B cell (primary cell): ENCODE measurements at regions not wholly inside any gene's neighbourhood (a gene's known extent, or its start where the extent isn't known, plus 50 kb on each side); places are given as distances from the start of the nearest gene placed in this dataset.

ENCODE experiments used
- ATAC-seq: fragments of 200-7000 bp; cut with Tn5 transposase; one replicate; pipeline ENCODE4 v1.10.0; 2021; ENCODE audit warnings: low read depth, mild to moderate bottlenecking, moderate number of reproducible peaks, moderate library complexity
- CTCF ChIA-PET: fragments of 350-600 bp; sonication (Branson Sonifier 250); formaldehyde crosslinking; loops from one replicate; lab custom pipeline; 2021; ENCODE audit warnings: antibody characterized with exemption, inconsistent platforms; lab: Charles Lee
- POLR2A ChIA-PET: fragments of 350-600 bp; sonication (Branson Sonifier 250); formaldehyde crosslinking; loops from one replicate; lab custom pipeline; 2021; ENCODE audit warnings: antibody characterized with exemption; lab: Charles Lee
- DNase-seq: peaks from one replicate; pipeline ENCODE4 v3.0.0; 2013
- H2AFZ ChIP-seq: 2 replicates; pipeline ENCODE4 v1.6.1; 2012; ENCODE audit warnings: mild to moderate bottlenecking, low read depth, low read length; ENCODE audit not compliant: insufficient read depth, poor library complexity, severe bottlenecking
- H3K27ac ChIP-seq, 2 donors: 1 replicate in 1 of 2; 2 replicates in 1 of 2; pipeline ENCODE4 v1.5.1; 2012 to 2013; ENCODE audit warnings: low read length in 2 of 2, mild to moderate bottlenecking in 2 of 2, moderate library complexity in 1 of 2
- H3K27me3 ChIP-seq, 4 experiments: fragments of 200-600 bp in 1 of 4; sonication (generic) in 1 of 4; replicated peaks in 1 of 4; 1 replicate in 2 of 4; 2 replicates in 2 of 4; pipeline versions ENCODE4 v1.6.1 to v1.7.0; 2013 to 2016; ENCODE audit warnings: low read length in 3 of 4, mild to moderate bottlenecking in 2 of 4, mixed read lengths in 1 of 4, moderate library complexity in 1 of 4; ENCODE audit not compliant: insufficient read depth in 4 of 4, control insufficient read depth in 3 of 4; ENCODE audit errors: control extremely low read depth in 1 of 4
- H3K36me3 ChIP-seq, 2 experiments: replicated peaks in 1 of 2; 1 replicate in 1 of 2; 2 replicates in 1 of 2; pipeline versions ENCODE4 v1.6.1 to v1.7.1; 2013; ENCODE audit warnings: low read length in 1 of 2; ENCODE audit not compliant: insufficient read depth in 2 of 2, control insufficient read depth in 1 of 2; ENCODE audit errors: control extremely low read depth in 1 of 2, extremely low read depth in 1 of 2
- H3K4me1 ChIP-seq, 2 donors: fragments of 200-600 bp in 1 of 2; sonication (generic) in 1 of 2; 1 replicate in 1 of 2; 2 replicates in 1 of 2; pipeline versions ENCODE4 v1.5.1 to v1.6.1; 2013 to 2017; ENCODE audit warnings: low read length in 2 of 2; ENCODE audit not compliant: control insufficient read depth in 2 of 2, insufficient read depth in 2 of 2
- H3K4me2 ChIP-seq: replicated peaks from 2 replicates; pipeline ENCODE3; 2012; ENCODE audit warnings: mild to moderate bottlenecking, low read depth, low read length; ENCODE audit not compliant: poor library complexity, severe bottlenecking
- H3K4me3 ChIP-seq, 5 experiments: fragments of 200-600 bp in 1 of 5; sonication (generic) in 1 of 5; 1 replicate in 3 of 5; 2 replicates in 2 of 5; pipeline versions ENCODE4 v1.5.1 to v1.7.0; 2011 to 2016; ENCODE audit warnings: low read length in 4 of 5, mild to moderate bottlenecking in 4 of 5, low read depth in 2 of 5, control low read depth in 1 of 5, moderate library complexity in 1 of 5; ENCODE audit not compliant: insufficient read depth in 1 of 5; ENCODE audit errors: control extremely low read depth in 1 of 5, extremely low read depth in 1 of 5
- H3K79me2 ChIP-seq: fragments of 200-600 bp; sonication (generic); one replicate; pipeline ENCODE4 v1.6.0; 2016; ENCODE audit warnings: low read length; ENCODE audit not compliant: control insufficient read depth, insufficient read depth
- H3K9ac ChIP-seq: fragments of 200-600 bp; sonication (generic); 2 replicates; pipeline ENCODE4 v1.6.1; 2017; ENCODE audit warnings: mild to moderate bottlenecking, low read length, moderate library complexity
- H3K9me3 ChIP-seq, 3 donors: one replicate each; pipeline versions ENCODE4 v1.6.1 to v1.7.1; 2013; ENCODE audit warnings: low read length in 2 of 3; ENCODE audit not compliant: control insufficient read depth in 2 of 3, insufficient read depth in 1 of 3; ENCODE audit errors: control extremely low read depth in 1 of 3
- H4K20me1 ChIP-seq: 2 replicates; pipeline ENCODE4 v1.6.0; 2012; ENCODE audit warnings: mild to moderate bottlenecking, low read length; ENCODE audit not compliant: insufficient read depth, control insufficient read depth, poor library complexity, severe bottlenecking
- H3K27ac Mint-ChIP-seq: one replicate; pipeline ENCODE4 v1.8.0; 2021; ENCODE audit warnings: mixed read lengths
- H3K27me3 Mint-ChIP-seq: one replicate; pipeline ENCODE4 v1.8.0; 2021; ENCODE audit warnings: mixed read lengths
- H3K4me1 Mint-ChIP-seq: one replicate; pipeline ENCODE4 v1.8.0; 2021; ENCODE audit warnings: mixed read lengths
- H3K4me3 Mint-ChIP-seq: one replicate; pipeline ENCODE4 v1.8.0; 2021; ENCODE audit warnings: mixed read lengths
- H3K9me3 Mint-ChIP-seq: one replicate; pipeline ENCODE4 v1.8.0; 2022; ENCODE audit warnings: mixed read lengths; ENCODE audit not compliant: insufficient read depth
- CTCF ChIP-seq: fragments of 200-600 bp; IDR thresholded peaks from one replicate; pipeline ENCODE4 v1.8.0; 2022; ENCODE audit warnings: antibody characterized with exemption, mild to moderate bottlenecking
- EZH2 ChIP-seq: IDR thresholded peaks from 2 replicates; pipeline ENCODE4 v1.6.1; 2012; ENCODE audit warnings: borderline replicate concordance, low read depth, mild to moderate bottlenecking, moderate library complexity, low read length; ENCODE audit not compliant: insufficient read depth, poor library complexity, severe bottlenecking
- WGBS: methylation state at CpG from one replicate; pipeline ENCODE4 v1.1.5; 2013; ENCODE audit warnings: missing lambda C conversion rate; ENCODE audit not compliant: insufficient coverage; 5-methylcytosine and 5-hydroxymethylcytosine counted together
- intact Hi-C: fragments of 100-400 bp; cut with micrococcal nuclease; formaldehyde crosslinking; loops from one replicate; pipeline ENCODE4 v1.10.0; 2022

DNA sequence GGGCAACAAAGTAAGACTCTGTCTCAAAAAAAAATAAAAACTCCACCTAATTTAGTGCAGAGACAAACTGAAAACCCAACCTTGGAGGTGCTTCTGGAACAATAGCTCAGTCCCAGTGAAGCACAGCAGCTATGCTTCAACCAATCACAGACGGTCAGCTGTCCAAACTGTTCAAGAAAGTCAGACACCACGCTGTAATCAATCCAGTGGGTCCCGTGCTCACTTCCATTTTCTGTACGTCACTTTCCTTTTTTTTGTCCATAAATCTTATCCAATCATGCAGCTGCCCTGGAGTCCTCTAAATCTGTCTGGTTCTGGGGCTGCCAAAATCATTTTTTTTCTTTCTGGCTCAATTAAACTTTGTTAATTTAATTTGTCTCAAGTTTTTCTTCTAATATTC lies 93.6 kb upstream of the FAM174B start:
- Mint-ChIP-seq H3K9me3 (no peaks in the 10 kb centered on the region), H3K27ac (no peak overlapping the region)

GRCh38 chr15:92749946-92750345 lies 94.4 kb upstream of the FAM174B start:
- no peak overlapping the region for H3K27ac ChIP-seq
- no peak overlapping the region for H3K4me3 Mint-ChIP-seq
- POLR2A ChIA-PET: no interaction called here
- H3K9me3 ChIP-seq: no peaks in the 10 kb centered on the region
- no peaks in the 10 kb centered on the region for H3K36me3 ChIP-seq
- no peaks in the 10 kb centered on the region for H3K9me3 Mint-ChIP-seq
- TF ChIP-seq CTCF (no peak), EZH2 (no peak)
- H4K20me1 ChIP-seq: no peaks in the 10 kb centered on the region
- H3K27me3 ChIP-seq: peaks cover 0 to 5% (median 0%) of the 10 kb centered on the region in 4 experiments
- DNase-seq (no peak), ATAC-seq (no peak)
- no peak overlapping the region for H3K4me2 ChIP-seq
- H3K9ac ChIP-seq: no peak overlapping the region
- WGBS: no CpG with 5 or more reads among the region's 4 CpGs
- no peaks in the 10 kb centered on the region for H3K4me1 Mint-ChIP-seq
- CTCF ChIA-PET: no interaction called here
- no peaks in the 10 kb centered on the region for H3K4me1 ChIP-seq
- no peak overlapping the region for H2AFZ ChIP-seq
- H3K27me3 Mint-ChIP-seq: peaks cover 21% of the 10 kb centered on the region
- no peaks in the 10 kb centered on the region for H3K79me2 ChIP-seq
- H3K27ac Mint-ChIP-seq: no peak overlapping the region
- intact Hi-C loops: no loop called here
- H3K4me3 ChIP-seq: no peak overlapping the region

More for the DNA sequence above, 93.6 kb upstream of the FAM174B start:
- TF ChIP-seq CTCF (no peak), EZH2 (no peak)
- H2AFZ ChIP-seq: no peak overlapping the region
- H4K20me1 ChIP-seq: no peaks in the 10 kb centered on the region
- CTCF ChIA-PET: no interaction called here
- H3K4me3 Mint-ChIP-seq: no peak overlapping the region
- no peak overlapping the region for H3K27ac ChIP-seq
- intact Hi-C loops: no loop called here
- ATAC-seq: no peak
- 79% methylated on average over 4 of the region's 4 CpGs for WGBS
- peaks cover 0 to 5% (median 0%) of the 10 kb centered on the region in 4 experiments for H3K27me3 ChIP-seq
- no peaks in the 10 kb centered on the region for H3K36me3 ChIP-seq
- no peaks in the 10 kb centered on the region for H3K4me1 ChIP-seq
- peaks cover 24% of the 10 kb centered on the region for H3K27me3 Mint-ChIP-seq
- H3K4me2 ChIP-seq: no peak overlapping the region
- no peaks in the 10 kb centered on the region for H3K9me3 ChIP-seq
- no peak overlapping the region for H3K9ac ChIP-seq
- no peak for DNase-seq
- POLR2A ChIA-PET: no interaction called here
- H3K4me3 ChIP-seq: no peak overlapping the region
- no peaks in the 10 kb centered on the region for H3K79me2 ChIP-seq
- no peaks in the 10 kb centered on the region for H3K4me1 Mint-ChIP-seq
